Mesendoderm (in vitro differentiated cells): ENCODE measurements at regions not wholly inside any gene's neighbourhood (a gene's known extent, or its start where the extent isn't known, plus 50 kb on each side); places are given as distances from the start of the nearest gene placed in this dataset.

Experiments used
- DNase-seq: peaks from one replicate; pipeline ENCODE4 v3.0.0; 2013
- H2AK5ac ChIP-seq: 2 replicates; pipeline ENCODE4 v1.6.1; 2013; ENCODE audit warnings: low read length, inconsistent platforms
- H2BK120ac ChIP-seq: 2 replicates; pipeline ENCODE4 v1.6.1; 2013; ENCODE audit warnings: low read depth, mild to moderate bottlenecking, low read length, moderate library complexity, mixed read lengths
- H2BK15ac ChIP-seq: replicated peaks from 2 replicates; pipeline ENCODE4 v1.6.1; 2013; ENCODE audit warnings: low read depth, mild to moderate bottlenecking, moderate library complexity
- H2BK5ac ChIP-seq: 2 replicates; pipeline ENCODE4 v1.6.1; 2013; ENCODE audit warnings: low read length, inconsistent platforms
- H3K18ac ChIP-seq: 2 replicates; pipeline ENCODE4 v1.6.1; 2013; ENCODE audit warnings: mild to moderate bottlenecking, low read length, mixed read lengths
- H3K23ac ChIP-seq: one replicate; pipeline ENCODE4 v1.6.1; 2013; ENCODE audit warnings: low read length
- H3K27ac ChIP-seq: 2 replicates; pipeline ENCODE4 v1.5.1; 2013; ENCODE audit warnings: low read depth, mild to moderate bottlenecking, inconsistent platforms, low read length, moderate library complexity
- H3K27me3 ChIP-seq: 2 replicates; pipeline ENCODE4 v1.6.1; 2013; ENCODE audit warnings: low read length, control low read depth, mild to moderate bottlenecking, inconsistent platforms; ENCODE audit not compliant: insufficient read depth, poor library complexity
- H3K36me3 ChIP-seq: 2 replicates; pipeline ENCODE4 v1.6.1; 2013; ENCODE audit warnings: low read length, inconsistent platforms; ENCODE audit not compliant: control insufficient read depth, insufficient read depth
- H3K4ac ChIP-seq: one replicate; pipeline ENCODE4 v1.6.1; 2013; ENCODE audit warnings: low read depth, mild to moderate bottlenecking, low read length, moderate library complexity
- H3K4me1 ChIP-seq: 2 replicates; pipeline ENCODE4 v1.6.1; 2013; ENCODE audit warnings: low read depth, low read length, inconsistent platforms; ENCODE audit not compliant: control insufficient read depth
- H3K4me2 ChIP-seq: 2 replicates; pipeline ENCODE4 v1.6.1; 2013; ENCODE audit warnings: low read length
- H3K4me3 ChIP-seq: 2 replicates; pipeline ENCODE4 v1.5.1; 2013; ENCODE audit warnings: mild to moderate bottlenecking, low read length
- H3K56ac ChIP-seq: one replicate; pipeline ENCODE4 v1.6.1; 2013; ENCODE audit warnings: low read length
- H3K79me1 ChIP-seq: 2 replicates; pipeline ENCODE4 v1.6.1; 2013; ENCODE audit warnings: low read length, inconsistent platforms
- H3K79me2 ChIP-seq: 2 replicates; pipeline ENCODE4 v1.6.1; 2013; ENCODE audit warnings: mild to moderate bottlenecking, low read length; ENCODE audit not compliant: control insufficient read depth, insufficient read depth
- H3K9ac ChIP-seq: 2 replicates; pipeline ENCODE4 v1.6.1; 2013; ENCODE audit warnings: low read length, inconsistent platforms
- H4K5ac ChIP-seq: one replicate; pipeline ENCODE4 v1.6.1; 2013; ENCODE audit warnings: low read length
- H4K8ac ChIP-seq: one replicate; pipeline ENCODE4 v1.6.1; 2013; ENCODE audit warnings: low read depth, mild to moderate bottlenecking, control low read depth, low read length, moderate library complexity
- WGBS: extraction: QIAGEN DNeasy Blood & Tissue Kit; methylation state at CpG from one replicate; pipeline ENCODE4 v1.1.7; 2013; ENCODE audit warnings: low lambda C conversion rate, missing lambda C conversion rate; ENCODE audit not compliant: insufficient coverage; ENCODE audit errors: extremely low coverage; 5-methylcytosine and 5-hydroxymethylcytosine counted together

- Histone ChIP-seq H3K4ac (no peak overlapping the region), H3K36me3 (no peaks in the 10 kb centered on the region), H2AK5ac (no peak overlapping the region), H3K4me3 (no peak overlapping the region), H2BK5ac (no peak overlapping the region), H3K9ac (no peak overlapping the region), H4K8ac (no peak overlapping the region), H3K79me1 (no peaks in the 10 kb centered on the region), H3K27ac (no peak overlapping the region), H3K4me1 (no peaks in the 10 kb centered on the region), H4K5ac (no peak overlapping the region), H2BK15ac (no peak overlapping the region), H3K4me2 (no peak overlapping the region), H3K23ac (no peak overlapping the region), H3K79me2 (no peaks in the 10 kb centered on the region), H3K56ac (no peak overlapping the region), H3K27me3 (no peaks in the 10 kb centered on the region), H3K18ac (no peak overlapping the region), H2BK120ac (no peak overlapping the region)
- no CpG with 5 or more reads among the region's 5 CpGs for WGBS
- DNase-seq, result no peak
These were observed 121.1 kb upstream of the SYT6 start for GRCh38 chr1:114274621-114275317.

- Histone ChIP-seq H2BK5ac (no peak overlapping the region), H3K4me3 (no peak overlapping the region), H3K79me1 (no peaks in the 10 kb centered on the region), H3K18ac (no peak overlapping the region), H3K4me1 (no peaks in the 10 kb centered on the region), H4K5ac (no peak overlapping the region), H2BK120ac (no peak overlapping the region), H2BK15ac (no peak overlapping the region), H2AK5ac (no peak overlapping the region), H3K4me2 (no peak overlapping the region), H4K8ac (no peak overlapping the region), H3K9ac (no peak overlapping the region), H3K27ac (no peak overlapping the region), H3K56ac (no peak overlapping the region), H3K36me3 (no peaks in the 10 kb centered on the region), H3K79me2 (no peaks in the 10 kb centered on the region), H3K23ac (no peak overlapping the region), H3K4ac (no peak overlapping the region), H3K27me3 (no peaks in the 10 kb centered on the region)
- no CpG with 5 or more reads among the region's 3 CpGs for WGBS
- no peak for DNase-seq
These were observed 118.9 kb upstream of the SYT6 start for GRCh38 chr1:114272593-114272992.

- H3K79me2 ChIP-seq, result no peaks in the 10 kb centered on the region
- H3K4me2 ChIP-seq, result no peak overlapping the region
- no peak overlapping the region for H3K4ac ChIP-seq
- no peak overlapping the region for H3K27ac ChIP-seq
- H3K4me3 ChIP-seq, result no peak overlapping the region
- H3K56ac ChIP-seq, result no peak overlapping the region
- no peak overlapping the region for H2BK120ac ChIP-seq
- H3K9ac ChIP-seq, result no peak overlapping the region
- no peaks in the 10 kb centered on the region for H3K79me1 ChIP-seq
- no CpG with 5 or more reads among the region's 2 CpGs for WGBS
- no peaks in the 10 kb centered on the region for H3K36me3 ChIP-seq
- H3K23ac ChIP-seq, result no peak overlapping the region
- no peak overlapping the region for H4K8ac ChIP-seq
- no peak overlapping the region for H4K5ac ChIP-seq
- no peak overlapping the region for H2AK5ac ChIP-seq
- DNase-seq, result no peak
- no peaks in the 10 kb centered on the region for H3K27me3 ChIP-seq
- H2BK15ac ChIP-seq, result no peak overlapping the region
- no peak overlapping the region for H2BK5ac ChIP-seq
- H3K18ac ChIP-seq, result no peak overlapping the region
- H3K4me1 ChIP-seq, result no peaks in the 10 kb centered on the region
These were observed 117.0 kb upstream of the SYT6 start for GRCh38 chr1:114270718-114271117.

GRCh38 chr1:114270282-114270681, 116.6 kb upstream of the SYT6 start:
- no peak overlapping the region for H3K56ac ChIP-seq
- no peak overlapping the region for H2BK15ac ChIP-seq
- H3K4ac ChIP-seq, result no peak overlapping the region
- no peaks in the 10 kb centered on the region for H3K4me1 ChIP-seq
- no peak overlapping the region for H3K27ac ChIP-seq
- H3K4me3 ChIP-seq, result no peak overlapping the region
- no peak overlapping the region for H2AK5ac ChIP-seq
- H3K36me3 ChIP-seq, result no peaks in the 10 kb centered on the region
- DNase-seq, result no peak
- no peaks in the 10 kb centered on the region for H3K79me2 ChIP-seq
- no peak overlapping the region for H2BK120ac ChIP-seq
- H4K8ac ChIP-seq, result no peak overlapping the region
- H2BK5ac ChIP-seq, result no peak overlapping the region
- H3K27me3 ChIP-seq, result no peaks in the 10 kb centered on the region
- H3K4me2 ChIP-seq, result no peak overlapping the region
- no peak overlapping the region for H4K5ac ChIP-seq
- no CpG with 5 or more reads among the region's 2 CpGs for WGBS
- no peaks in the 10 kb centered on the region for H3K79me1 ChIP-seq
- H3K23ac ChIP-seq, result no peak overlapping the region
- no peak overlapping the region for H3K18ac ChIP-seq
- no peak overlapping the region for H3K9ac ChIP-seq

GRCh38 chr1:114269539-114269938, 115.9 kb upstream of the SYT6 start:
- Histone ChIP-seq H3K4me3 (no peak overlapping the region), H3K56ac (no peak overlapping the region), H3K4ac (no peak overlapping the region), H3K23ac (no peak overlapping the region), H3K4me2 (no peak overlapping the region), H2BK15ac (no peak overlapping the region), H3K79me2 (no peaks in the 10 kb centered on the region), H4K5ac (no peak overlapping the region), H3K9ac (no peak overlapping the region), H2BK120ac (no peak overlapping the region), H3K27me3 (no peaks in the 10 kb centered on the region), H2BK5ac (no peak overlapping the region), H3K27ac (no peak overlapping the region), H3K18ac (no peak overlapping the region), H4K8ac (no peak overlapping the region), H3K4me1 (no peaks in the 10 kb centered on the region), H3K79me1 (no peaks in the 10 kb centered on the region), H2AK5ac (no peak overlapping the region), H3K36me3 (no peaks in the 10 kb centered on the region)
- no CpG with 5 or more reads among the region's 2 CpGs for WGBS
- DNase-seq, result no peak

GRCh38 chr1:114263343-114263742, 109.7 kb upstream of the SYT6 start:
- H2BK120ac ChIP-seq, result no peak overlapping the region

More at GRCh38 chr1:114263343-114263742, 109.7 kb upstream of the SYT6 start:
- no peak for DNase-seq
- Histone ChIP-seq H3K79me2 (no peaks in the 10 kb centered on the region), H3K4me3 (no peak overlapping the region), H3K4me1 (no peaks in the 10 kb centered on the region), H3K79me1 (no peaks in the 10 kb centered on the region), H3K27ac (no peak overlapping the region), H4K8ac (no peak overlapping the region), H2BK15ac (no peak overlapping the region), H4K5ac (no peak overlapping the region), H3K23ac (no peak overlapping the region), H3K27me3 (no peaks in the 10 kb centered on the region), H2AK5ac (no peak overlapping the region), H2BK5ac (no peak overlapping the region), H3K18ac (no peak overlapping the region), H3K36me3 (no peaks in the 10 kb centered on the region), H3K56ac (no peak overlapping the region), H3K4ac (no peak overlapping the region), H3K9ac (no peak overlapping the region), H3K4me2 (no peak overlapping the region)
- WGBS, result no CpG with 5 or more reads among the region's 3 CpGs
